A673 (cell line): ENCODE measurements at regions not wholly inside any gene's neighbourhood (a gene's known extent, or its start where the extent isn't known, plus 50 kb on each side); places are given as distances from the start of the nearest gene placed in this dataset.
A peak's percentile ranks its signal among the peaks of the same experiment; 100 is the strongest.

Experiments
- BruUV-seq: library from RNA; stranded (reverse); fragments of 400-500 nt; replicated peaks from 2 replicates; lab custom pipeline; 2021; lab: Mats Ljungman, UMichigan
- CTCF ChIA-PET: fragments of 300-600 bp; sonication (Branson Sonifier 250); formaldehyde crosslinking; loops from one replicate; lab custom pipeline; 2022; ENCODE audit warnings: antibody characterized with exemption; lab: Charles Lee
- POLR2A ChIA-PET: fragments of 300-600 bp; sonication (Branson Sonifier 250); formaldehyde crosslinking; loops from one replicate; lab custom pipeline; 2022; ENCODE audit warnings: antibody characterized with exemption; ENCODE audit not compliant: low non-redundant PET; lab: Charles Lee
- DNase-seq: peaks from one replicate; pipeline ENCODE4 v3.0.0-alpha.2; 2015; ENCODE audit warnings: low spot score
- H3K27ac ChIP-seq: fragments of 200-600 bp; sonication (generic); 2 replicates; pipeline ENCODE4 v1.5.1; 2016; ENCODE audit warnings: mixed run types, low read depth, mild to moderate bottlenecking, mixed read lengths, antibody characterized with exemption, low read length; ENCODE audit not compliant: poor library complexity, severe bottlenecking
- H3K27me3 ChIP-seq: fragments of 200-600 bp; sonication (generic); replicated peaks from 2 replicates; pipeline ENCODE4 v1.6.1; 2017; ENCODE audit warnings: mixed run types, low read depth, mild to moderate bottlenecking, mixed read lengths, antibody characterized with exemption, low read length; ENCODE audit not compliant: insufficient read depth, poor library complexity
- H3K36me3 ChIP-seq: fragments of 200-600 bp; sonication (generic); 2 replicates; pipeline ENCODE4 v1.6.1; 2016; ENCODE audit warnings: mixed run types, mild to moderate bottlenecking, mixed read lengths, antibody characterized with exemption, low read length; ENCODE audit not compliant: insufficient read depth, poor library complexity, severe bottlenecking
- H3K4me1 ChIP-seq: fragments of 200-600 bp; sonication (generic); 2 replicates; pipeline ENCODE4 v1.6.1; 2017; ENCODE audit warnings: mixed run types, mild to moderate bottlenecking, mixed read lengths, antibody characterized with exemption, low read length; ENCODE audit not compliant: insufficient read depth, poor library complexity, severe bottlenecking
- H3K4me3 ChIP-seq: fragments of 200-600 bp; sonication (generic); 2 replicates; pipeline ENCODE4 v1.5.1; 2016; ENCODE audit warnings: low read depth, mixed run types, mild to moderate bottlenecking, mixed read lengths, low read length; ENCODE audit not compliant: poor library complexity, severe bottlenecking
- H3K9me3 ChIP-seq: fragments of 200-600 bp; sonication (generic); 2 replicates; pipeline ENCODE4 v1.6.1; 2016; ENCODE audit warnings: mixed run types, low read depth, mild to moderate bottlenecking, mixed read lengths, antibody characterized with exemption, low read length; ENCODE audit not compliant: poor library complexity, severe bottlenecking
- EZH2 ChIP-seq: fragments of 200-600 bp; sonication (generic); IDR thresholded peaks from 2 replicates; pipeline ENCODE4 v1.6.1; 2017; ENCODE audit warnings: borderline replicate concordance, low read depth, mild to moderate bottlenecking, mixed read lengths, antibody characterized with exemption, low read length; ENCODE audit not compliant: poor library complexity, severe bottlenecking
- intact Hi-C: fragments of 100-400 bp; cut with micrococcal nuclease; formaldehyde crosslinking; loops from one replicate; pipeline ENCODE4 v1.10.0; 2022; ENCODE audit not compliant: unreplicated experiment
- TF ChIP-seq, protein P1 (sequence below): fragments of 300-800, 200-600 bp; sonication (generic); conservative IDR thresholded peaks from 2 replicates; pipeline ENCODE4 v1.5.1; 2017; ENCODE audit warnings: low read depth, mild to moderate bottlenecking, antibody characterized with exemption, low read length, moderate library complexity, mixed read lengths

GRCh38 chr16:73166441-73166851 lies 118.5 kb upstream of the ZFHX3 start:
- H3K27ac ChIP-seq = no peak overlapping the region

DNA sequence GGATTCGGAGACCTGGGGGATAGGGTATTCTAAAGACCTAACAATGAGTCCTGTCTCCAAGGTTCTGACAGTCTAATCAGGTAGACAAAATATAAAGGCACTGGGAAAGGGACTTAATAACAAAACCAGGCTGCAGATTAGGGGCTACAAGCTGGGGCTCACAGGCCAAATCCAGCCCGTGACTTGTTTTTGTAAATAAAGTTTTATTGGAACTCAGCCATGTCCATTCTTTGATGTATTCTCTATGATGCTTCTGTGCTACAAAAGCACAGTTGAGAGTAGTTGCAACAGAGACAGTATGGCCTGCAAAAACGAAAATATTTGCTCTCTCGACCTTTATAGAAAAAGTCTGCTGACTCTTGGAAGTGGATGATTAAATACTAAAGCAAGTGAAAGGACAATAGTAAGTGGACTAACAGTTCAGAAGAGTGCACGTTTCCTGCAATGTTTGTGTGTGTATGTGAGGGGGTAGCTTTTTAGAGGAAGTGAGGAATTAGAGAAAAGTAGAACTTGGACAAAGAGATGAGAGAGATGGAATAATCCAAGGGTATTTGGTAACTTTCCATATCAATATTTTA lies 115.4 kb upstream of the ZFHX3 start:
- Histone ChIP-seq H3K27ac (no peak overlapping the region), H3K27me3 (no peaks in the 10 kb centered on the region), H3K4me3 (no peak overlapping the region), H3K4me1 (peaks cover 16% of the 10 kb centered on the region), H3K9me3 (no peaks in the 10 kb centered on the region), H3K36me3 (no peaks in the 10 kb centered on the region)
- no TSS peak for BruUV-seq
- DNase-seq = no peak
- no peak for TF ChIP-seq EZH2
- TF ChIP-seq, protein P1, sequence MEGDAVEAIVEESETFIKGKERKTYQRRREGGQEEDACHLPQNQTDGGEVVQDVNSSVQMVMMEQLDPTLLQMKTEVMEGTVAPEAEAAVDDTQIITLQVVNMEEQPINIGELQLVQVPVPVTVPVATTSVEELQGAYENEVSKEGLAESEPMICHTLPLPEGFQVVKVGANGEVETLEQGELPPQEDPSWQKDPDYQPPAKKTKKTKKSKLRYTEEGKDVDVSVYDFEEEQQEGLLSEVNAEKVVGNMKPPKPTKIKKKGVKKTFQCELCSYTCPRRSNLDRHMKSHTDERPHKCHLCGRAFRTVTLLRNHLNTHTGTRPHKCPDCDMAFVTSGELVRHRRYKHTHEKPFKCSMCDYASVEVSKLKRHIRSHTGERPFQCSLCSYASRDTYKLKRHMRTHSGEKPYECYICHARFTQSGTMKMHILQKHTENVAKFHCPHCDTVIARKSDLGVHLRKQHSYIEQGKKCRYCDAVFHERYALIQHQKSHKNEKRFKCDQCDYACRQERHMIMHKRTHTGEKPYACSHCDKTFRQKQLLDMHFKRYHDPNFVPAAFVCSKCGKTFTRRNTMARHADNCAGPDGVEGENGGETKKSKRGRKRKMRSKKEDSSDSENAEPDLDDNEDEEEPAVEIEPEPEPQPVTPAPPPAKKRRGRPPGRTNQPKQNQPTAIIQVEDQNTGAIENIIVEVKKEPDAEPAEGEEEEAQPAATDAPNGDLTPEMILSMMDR = no peak
- ChIA-PET POLR2A (no interaction called here), CTCF (no interaction called here)
- intact Hi-C loops = no loop called here

More at GRCh38 chr16:73166441-73166851, 118.5 kb upstream of the ZFHX3 start:
- H3K4me3 ChIP-seq = no peak overlapping the region
- peak; percentile 12 for DNase-seq
- no peaks in the 10 kb centered on the region for H3K27me3 ChIP-seq
- ChIA-PET CTCF (no interaction called here), POLR2A (no interaction called here)
- no peaks in the 10 kb centered on the region for H3K9me3 ChIP-seq
- intact Hi-C loops = no loop called here
- H3K4me1 ChIP-seq = peaks cover 26% of the 10 kb centered on the region
- BruUV-seq = no TSS peak
- H3K36me3 ChIP-seq = no peaks in the 10 kb centered on the region
- TF ChIP-seq, protein P1 = no peak
- TF ChIP-seq EZH2 = no peak

DNA sequence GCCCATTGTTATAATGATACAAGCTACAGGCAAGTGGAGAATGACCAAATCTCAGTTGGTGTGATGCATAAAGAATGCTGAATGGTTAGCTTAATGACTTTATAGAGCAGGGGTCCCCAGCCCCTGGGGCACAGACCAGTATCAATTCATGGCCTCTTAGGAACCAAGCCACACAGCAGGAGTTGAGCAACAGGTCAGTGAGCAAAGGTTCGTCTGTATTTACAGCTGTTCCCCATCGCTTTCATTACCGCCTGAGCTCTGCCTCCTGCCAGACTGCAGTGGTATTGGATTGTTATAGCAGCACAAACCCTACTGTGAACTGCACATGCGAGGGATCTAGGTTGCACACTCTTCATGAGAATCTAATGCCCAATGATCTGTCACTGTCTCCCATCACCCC lies 114.0 kb upstream of the ZFHX3 start:
- H3K27me3 ChIP-seq = no peaks in the 10 kb centered on the region
- TF ChIP-seq, protein P1 = no peak
- TF ChIP-seq EZH2 = no peak
- H3K9me3 ChIP-seq = no peaks in the 10 kb centered on the region
- intact Hi-C loops = no loop called here
- H3K4me3 ChIP-seq = no peak overlapping the region
- ChIA-PET POLR2A (no interaction called here), CTCF (no interaction called here)
- DNase-seq = no peak
- peaks cover 7% of the 10 kb centered on the region for H3K4me1 ChIP-seq
- BruUV-seq = no TSS peak
- H3K27ac ChIP-seq = no peak overlapping the region
- H3K36me3 ChIP-seq = no peaks in the 10 kb centered on the region
